HUES6 (cell line): ENCODE measurements at regions not wholly inside any gene's neighbourhood (a gene's known extent, or its start where the extent isn't known, plus 50 kb on each side); places are given as distances from the start of the nearest gene placed in this dataset.
"Not testable (repeated sequence)": the region's sequence is repeated elsewhere in the genome, so short reads cannot be mapped to it uniquely, and the experiment has no call there.

Experiments
- H3K27ac ChIP-seq: 2 replicates; pipeline ENCODE4 v1.7.0; 2013; ENCODE audit warnings: low read depth, mild to moderate bottlenecking, low read length, inconsistent platforms
- H3K27me3 ChIP-seq: 2 replicates; pipeline ENCODE4 v1.6.1; 2013; ENCODE audit warnings: low read length; ENCODE audit not compliant: control insufficient read depth, insufficient read depth
- H3K36me3 ChIP-seq: 2 replicates; pipeline ENCODE4 v1.6.1; 2013; ENCODE audit warnings: low read length; ENCODE audit not compliant: control insufficient read depth, insufficient read depth
- H3K4me1 ChIP-seq: 2 replicates; pipeline ENCODE4 v1.6.1; 2013; ENCODE audit warnings: low read length; ENCODE audit not compliant: control insufficient read depth, insufficient read depth
- H3K4me3 ChIP-seq: 2 replicates; pipeline ENCODE4 v1.5.1; 2013; ENCODE audit warnings: low read depth, low read length
- H3K9ac ChIP-seq: one replicate; pipeline ENCODE4 v1.6.1; 2013; ENCODE audit warnings: mild to moderate bottlenecking, low read length
- H3K9me3 ChIP-seq: 2 replicates; pipeline ENCODE4 v1.6.1; 2013; ENCODE audit warnings: low read depth, low read length; ENCODE audit not compliant: control insufficient read depth, insufficient read depth

DNA sequence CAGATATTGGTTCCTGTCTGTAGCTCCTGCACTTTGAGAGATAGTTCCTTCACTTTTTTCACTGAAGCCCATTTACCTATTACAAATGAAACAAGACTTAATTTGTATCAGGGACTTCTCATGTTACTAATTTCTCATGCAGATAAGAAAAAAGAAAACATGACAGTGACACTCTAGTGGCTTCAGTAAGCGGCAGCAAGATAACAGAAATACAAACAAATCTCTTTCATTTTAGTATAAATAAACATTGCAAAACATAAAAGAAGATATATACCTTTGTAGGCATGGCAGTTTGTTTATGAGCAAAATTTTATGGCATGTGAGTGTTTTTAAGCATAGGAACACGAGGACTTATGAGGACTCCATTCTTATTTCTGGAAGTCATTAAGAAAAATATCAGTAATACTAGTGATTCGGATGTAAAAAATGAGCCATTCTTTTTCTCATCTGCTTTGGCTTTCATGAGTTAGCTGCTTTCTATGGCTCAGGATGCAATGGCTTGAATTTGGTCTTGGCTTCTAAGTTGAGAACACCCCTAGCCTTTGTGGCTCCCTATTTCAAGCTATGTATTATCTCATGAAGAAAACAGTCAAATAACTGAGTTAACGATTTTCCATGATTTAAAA is 310.1 kb upstream of the RGS6 start:
- Histone ChIP-seq H3K9ac (no peak overlapping the region), H3K27ac (no peak overlapping the region), H3K36me3 (peaks cover 11% of the 10 kb centered on the region), H3K4me3 (no peak overlapping the region), H3K4me1 (peaks cover 13% of the 10 kb centered on the region), H3K9me3 (no peaks in the 10 kb centered on the region), H3K27me3 (no peaks in the 10 kb centered on the region)

DNA sequence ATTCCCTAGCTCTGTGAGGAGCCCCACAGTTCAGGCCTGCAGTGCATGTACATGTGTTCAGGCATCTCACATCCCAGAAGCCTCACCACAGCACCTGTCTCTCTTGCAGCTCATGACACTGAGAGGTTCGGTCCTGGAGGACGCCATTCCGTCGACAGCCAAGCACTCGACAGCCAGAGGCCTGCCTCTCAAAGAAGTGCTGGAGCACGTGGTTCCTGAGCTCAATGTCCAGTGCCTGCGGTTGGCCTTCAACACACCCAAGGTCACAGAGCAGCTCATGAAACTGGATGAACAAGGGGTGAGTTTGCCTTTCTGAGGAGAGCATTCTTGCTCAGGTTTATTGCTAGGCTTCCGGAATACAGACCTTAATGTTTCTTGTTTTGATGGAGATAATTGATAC is 308.3 kb upstream of the RGS6 start:
- no peak overlapping the region for H3K4me3 ChIP-seq
- no peaks in the 10 kb centered on the region for H3K27me3 ChIP-seq
- H3K9me3 ChIP-seq, result no peaks in the 10 kb centered on the region
- H3K4me1 ChIP-seq, result peaks cover 9% of the 10 kb centered on the region; the same call in 1 of the 2 replicates
- H3K9ac ChIP-seq, result no peak overlapping the region
- no peak overlapping the region for H3K27ac ChIP-seq
- H3K36me3 ChIP-seq, result peaks cover 11% of the 10 kb centered on the region

DNA sequence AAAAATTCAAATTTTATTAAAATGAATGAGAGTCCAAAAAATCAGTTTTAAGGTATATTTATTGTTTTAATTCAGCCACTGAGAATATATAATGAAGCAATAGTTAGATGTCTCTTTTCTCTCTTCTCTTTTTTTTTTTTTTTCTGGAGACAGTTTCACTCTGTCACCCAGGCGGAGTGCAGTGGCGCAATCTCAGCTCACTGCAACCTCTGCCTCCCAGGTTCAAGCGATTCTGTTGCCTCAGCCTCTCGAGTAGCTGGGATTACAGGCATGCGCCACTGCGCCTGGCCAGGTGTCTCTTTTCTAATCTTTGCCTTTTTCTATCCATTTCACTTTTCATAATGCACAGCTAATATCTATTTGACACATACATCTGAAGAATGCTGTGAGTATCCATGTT is 307.1 kb upstream of the RGS6 start:
- no peak overlapping the region for H3K4me3 ChIP-seq
- no peaks in the 10 kb centered on the region for H3K9me3 ChIP-seq
- no peaks in the 10 kb centered on the region for H3K27me3 ChIP-seq
- peaks cover 9% of the 10 kb centered on the region; the same call in 1 of the 2 replicates for H3K4me1 ChIP-seq
- no peak overlapping the region for H3K27ac ChIP-seq
- peaks cover 11% of the 10 kb centered on the region for H3K36me3 ChIP-seq
- no peak overlapping the region for H3K9ac ChIP-seq

DNA sequence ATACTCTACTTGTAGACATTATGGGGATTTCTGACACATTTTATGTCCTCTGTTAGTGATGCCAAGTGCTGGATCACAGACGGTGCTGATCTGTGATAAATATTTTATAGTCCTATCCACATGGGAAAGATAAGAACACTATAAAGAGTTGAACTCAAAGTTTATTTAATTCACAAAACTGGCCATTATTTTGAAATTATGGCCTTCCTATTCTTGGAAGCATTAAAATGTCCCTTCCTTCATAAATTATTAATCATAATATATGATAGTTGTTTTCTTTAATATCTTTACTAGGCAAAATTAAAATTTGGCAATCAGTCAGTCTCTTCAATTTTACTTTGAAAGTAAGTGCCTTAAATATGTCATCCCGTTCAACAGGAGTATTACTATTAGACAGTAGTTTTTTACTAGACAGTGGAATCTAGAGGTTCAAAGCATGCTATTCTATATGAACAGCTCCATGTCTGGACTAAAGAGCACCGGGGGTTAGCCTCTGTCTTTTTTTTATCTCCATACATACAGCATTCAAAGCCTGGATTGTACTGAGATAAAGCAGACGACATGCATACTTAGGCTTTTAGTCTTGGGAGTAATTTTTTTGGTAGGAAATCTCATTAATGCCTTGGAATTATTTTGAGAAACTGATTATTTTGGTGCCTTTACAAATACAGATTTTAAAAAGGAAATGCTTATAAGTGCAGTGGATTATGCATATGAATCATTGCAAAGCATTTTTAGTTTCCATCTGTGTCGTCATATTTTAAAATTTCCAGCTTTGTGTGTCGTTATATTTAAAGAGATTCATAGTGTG is 306.1 kb upstream of the RGS6 start:
- H3K27me3 ChIP-seq, result no peaks in the 10 kb centered on the region
- H3K9ac ChIP-seq, result no peak overlapping the region
- no peak overlapping the region for H3K27ac ChIP-seq
- H3K36me3 ChIP-seq, result peaks cover 11% of the 10 kb centered on the region
- no peaks in the 10 kb centered on the region for H3K9me3 ChIP-seq
- H3K4me3 ChIP-seq, result no peak overlapping the region
- H3K4me1 ChIP-seq, result peaks cover 5% of the 10 kb centered on the region; the same call in 1 of the 2 replicates

DNA sequence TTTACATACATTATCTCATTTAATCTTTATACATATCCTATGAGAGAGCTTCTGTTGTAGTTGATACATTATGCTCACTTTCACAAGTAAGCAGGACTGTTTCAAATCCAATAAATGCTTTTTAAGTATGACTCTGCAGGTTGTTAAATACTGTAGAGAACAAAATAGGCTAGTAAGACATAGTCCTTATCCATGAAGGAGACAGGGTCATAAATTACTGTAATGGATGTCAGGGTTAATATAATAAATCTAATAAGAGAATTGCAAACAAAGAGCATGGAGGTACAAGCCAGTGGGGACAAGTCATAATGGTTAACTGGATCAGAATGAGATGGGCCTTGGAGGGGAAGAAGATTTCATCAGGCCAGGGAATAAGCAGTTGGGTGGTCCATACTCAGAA is 303.8 kb upstream of the RGS6 start:
- Histone ChIP-seq H3K36me3 (peaks cover 8% of the 10 kb centered on the region), H3K27me3 (no peaks in the 10 kb centered on the region), H3K9me3 (no peaks in the 10 kb centered on the region), H3K9ac (no peak overlapping the region), H3K4me3 (no peak overlapping the region), H3K4me1 (no peaks in the 10 kb centered on the region), H3K27ac (no peak overlapping the region)

DNA sequence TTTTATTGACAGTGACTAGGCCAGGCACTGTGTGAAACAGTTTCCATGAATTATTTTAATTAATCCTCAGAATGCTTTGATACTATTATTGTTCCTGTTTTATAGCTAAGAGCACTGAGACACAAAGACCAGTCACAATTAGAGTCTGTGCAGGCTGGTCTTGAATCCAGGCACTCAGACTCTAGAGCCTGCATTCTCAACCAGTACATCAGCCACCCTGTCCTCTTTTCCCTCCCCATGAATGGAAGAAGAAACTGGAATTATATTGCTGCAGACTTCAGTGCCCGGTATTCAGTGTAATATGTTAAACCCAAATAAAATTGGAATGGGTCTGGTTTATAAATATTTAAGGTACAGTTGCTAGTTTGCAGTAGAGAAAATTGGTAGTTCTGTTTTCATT is 303.0 kb upstream of the RGS6 start:
- Histone ChIP-seq H3K4me1 (no peaks in the 10 kb centered on the region), H3K9ac (no peak overlapping the region), H3K27ac (no peak overlapping the region), H3K36me3 (peaks cover 3% of the 10 kb centered on the region; the same call in 1 of the 2 replicates), H3K4me3 (no peak overlapping the region), H3K27me3 (no peaks in the 10 kb centered on the region), H3K9me3 (no peaks in the 10 kb centered on the region)

DNA sequence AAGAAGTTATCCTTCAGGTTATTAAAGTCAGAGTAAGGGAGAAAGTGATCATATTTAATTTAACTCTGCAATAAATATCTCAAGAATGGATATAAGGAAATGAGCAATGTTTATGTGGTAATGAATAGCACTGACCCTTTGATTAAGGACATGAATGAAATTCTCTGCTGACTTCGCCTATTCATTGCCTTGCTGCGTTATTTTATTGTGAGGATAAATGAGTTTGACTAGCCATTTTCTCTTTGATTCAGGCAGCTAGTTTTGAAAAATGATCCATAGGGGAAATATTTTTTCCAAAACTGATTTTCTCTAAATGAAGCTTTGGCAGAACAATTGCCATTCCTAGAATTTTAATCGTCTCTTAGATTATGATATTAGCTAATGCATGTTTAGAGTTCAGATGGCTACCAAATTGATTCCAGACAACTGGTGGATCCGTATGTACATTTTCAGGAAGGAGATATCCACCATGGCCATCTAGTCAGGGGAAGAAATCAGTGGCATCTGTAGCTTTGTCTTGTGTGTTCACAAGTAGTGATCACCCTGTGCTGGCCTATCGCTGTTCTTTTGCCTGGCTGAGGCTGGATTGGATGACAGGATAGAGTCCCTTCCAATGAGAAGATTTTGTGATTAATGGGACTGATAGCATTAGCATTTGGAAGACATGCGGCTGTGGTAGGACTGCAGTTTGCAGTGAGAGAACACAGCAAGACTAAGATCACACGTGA is 302.3 kb upstream of the RGS6 start:
- H3K9ac ChIP-seq, result no peak overlapping the region
- H3K9me3 ChIP-seq, result no peaks in the 10 kb centered on the region
- no peak overlapping the region for H3K4me3 ChIP-seq
- H3K27me3 ChIP-seq, result no peaks in the 10 kb centered on the region
- H3K27ac ChIP-seq, result no peak overlapping the region
- no peaks in the 10 kb centered on the region for H3K4me1 ChIP-seq
- H3K36me3 ChIP-seq, result no peaks in the 10 kb centered on the region

DNA sequence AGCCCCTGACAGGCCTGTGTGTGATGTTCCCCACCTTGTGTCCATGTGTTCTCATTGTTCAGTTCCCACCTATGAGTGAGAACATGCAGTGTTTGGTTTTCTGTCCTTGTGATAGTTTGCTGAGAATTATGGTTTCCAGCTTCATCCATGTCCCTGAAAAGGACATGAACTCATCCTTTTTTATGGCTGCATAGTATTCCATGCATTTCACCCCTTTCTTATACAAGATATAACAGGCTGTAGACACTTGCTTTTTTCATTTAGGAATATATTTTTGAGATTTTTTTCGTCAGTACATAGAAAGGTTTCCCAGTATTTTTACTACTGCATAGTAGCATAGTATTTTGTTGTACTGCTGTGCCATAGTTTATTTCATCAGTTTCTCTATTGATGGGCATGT is 301.2 kb upstream of the RGS6 start:
- not testable (repeated sequence) for H3K27me3 ChIP-seq, H3K36me3 ChIP-seq, H3K4me3 ChIP-seq, H3K9ac ChIP-seq, H3K27ac ChIP-seq, H3K4me1 ChIP-seq, H3K9me3 ChIP-seq

DNA sequence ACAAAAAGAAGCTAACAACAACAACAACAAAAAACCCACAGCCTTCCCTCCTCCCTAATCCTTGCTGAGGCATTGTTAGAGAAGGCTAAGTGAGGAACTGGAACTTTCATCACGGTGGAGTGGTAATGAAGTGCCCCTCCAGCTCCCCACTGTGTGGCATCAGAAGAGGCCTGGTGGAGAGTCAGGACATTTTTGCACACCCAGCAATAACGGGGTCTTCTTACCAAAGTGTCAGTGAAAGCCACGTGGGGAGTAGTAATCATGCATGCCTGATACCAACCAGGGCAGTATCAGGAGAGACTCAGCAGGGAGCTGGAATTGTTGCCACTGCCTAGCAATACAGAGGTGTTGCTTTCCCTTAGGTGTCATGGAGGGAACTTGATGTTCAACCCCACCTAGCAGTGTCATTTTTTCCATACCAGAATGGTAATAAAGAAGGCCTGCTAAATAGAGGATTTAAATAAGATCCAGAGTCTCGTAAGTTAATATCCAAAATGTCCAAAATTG is 299.7 kb upstream of the RGS6 start:
- Histone ChIP-seq H3K27ac (no peak overlapping the region), H3K9ac (no peak overlapping the region), H3K27me3 (no peaks in the 10 kb centered on the region), H3K9me3 (no peaks in the 10 kb centered on the region), H3K4me3 (no peak overlapping the region), H3K4me1 (no peaks in the 10 kb centered on the region), H3K36me3 (no peaks in the 10 kb centered on the region)

DNA sequence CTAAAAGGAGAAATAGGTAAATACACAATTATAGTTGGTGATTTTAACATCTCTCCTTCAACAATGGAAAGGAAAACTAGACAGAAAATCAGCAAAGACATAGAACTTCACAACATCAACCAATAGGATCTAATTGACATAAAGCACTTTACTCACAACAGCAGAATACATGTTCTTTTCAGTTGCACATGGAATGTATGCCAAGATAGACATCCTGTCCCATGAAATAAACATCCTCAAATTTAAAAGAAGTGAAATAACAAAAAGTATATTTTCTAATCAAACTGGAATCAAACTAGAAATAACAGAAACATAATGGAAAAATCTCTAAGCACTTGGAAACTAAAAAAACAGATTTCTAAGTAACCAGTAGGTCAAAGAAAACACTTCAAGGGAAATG is 296.2 kb upstream of the RGS6 start:
- no peak overlapping the region for H3K4me3 ChIP-seq
- no peaks in the 10 kb centered on the region for H3K4me1 ChIP-seq
- no peak overlapping the region for H3K27ac ChIP-seq
- no peak overlapping the region for H3K9ac ChIP-seq
- no peaks in the 10 kb centered on the region for H3K27me3 ChIP-seq
- H3K36me3 ChIP-seq, result no peaks in the 10 kb centered on the region; the same call in 1 of the 2 replicates
- H3K9me3 ChIP-seq, result no peaks in the 10 kb centered on the region
